GM21367 (cell line): ENCODE measurements at regions not wholly inside any gene's neighbourhood (a gene's known extent, or its start where the extent isn't known, plus 50 kb on each side); places are given as distances from the start of the nearest gene placed in this dataset.

Source experiments
- ATAC-seq: cut with Tn5 transposase; IDR thresholded peaks from one replicate; pipeline ENCODE4 v1.9.1; 2021; ENCODE audit not compliant: unreplicated experiment

DNA sequence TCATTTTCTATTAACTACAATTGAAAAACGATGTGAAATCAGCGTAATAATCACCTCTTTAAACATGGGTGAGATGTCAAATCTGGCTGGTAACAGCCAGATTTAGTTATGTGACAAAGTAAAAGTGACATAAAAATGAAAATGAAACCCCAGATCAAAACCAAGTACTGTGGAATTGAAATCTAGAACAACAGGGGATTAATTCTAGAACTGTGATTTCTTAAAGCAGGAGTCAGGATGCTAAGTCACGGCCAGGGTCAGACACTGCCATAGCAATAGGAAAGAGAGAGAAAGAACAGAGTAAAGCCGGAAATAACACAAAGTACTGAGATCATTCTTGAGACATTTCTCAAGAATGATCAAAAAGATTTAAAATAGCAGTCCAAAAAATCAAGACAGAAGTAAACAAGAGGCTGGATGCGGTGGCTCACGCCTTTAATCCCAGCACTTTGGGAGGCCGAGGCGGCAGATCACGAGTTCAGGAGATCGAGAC lies 1183.7 kb upstream of the NXPH2 start:
- ATAC-seq: no peak

DNA sequence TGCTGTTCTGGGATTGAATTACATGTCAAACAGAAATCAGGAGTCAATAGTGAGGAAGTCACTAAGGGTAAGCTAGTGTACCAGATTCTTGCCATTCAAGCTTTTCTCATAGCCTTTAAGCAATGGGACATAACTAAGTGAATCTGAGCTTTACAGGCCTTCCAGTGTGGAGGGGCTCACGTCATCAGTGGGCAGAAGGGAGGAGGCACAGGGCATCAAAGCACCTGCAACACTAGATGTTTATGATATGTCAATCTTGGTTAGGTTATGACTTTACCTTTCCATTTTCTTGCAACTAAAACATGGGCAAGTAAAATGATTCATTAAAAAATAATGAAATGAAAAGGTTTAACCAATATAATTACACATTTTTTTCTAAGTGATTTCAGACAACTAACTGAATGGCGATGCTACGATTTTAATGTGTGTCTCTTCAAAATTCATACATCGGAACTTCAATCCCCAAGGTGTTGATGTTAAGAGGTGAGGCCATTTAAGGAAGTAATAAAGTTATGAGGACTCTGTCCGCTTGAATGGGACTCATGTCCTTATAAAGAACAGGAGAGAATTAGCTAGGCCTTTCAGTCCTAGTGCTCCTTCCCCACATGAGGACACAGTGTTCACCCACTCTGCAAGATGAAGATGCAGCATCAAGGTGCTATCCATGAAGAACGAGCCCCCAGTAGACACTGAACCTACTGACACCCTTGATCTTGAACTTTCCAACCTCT lies 1169.2 kb upstream of the NXPH2 start:
- ATAC-seq: no peak

DNA sequence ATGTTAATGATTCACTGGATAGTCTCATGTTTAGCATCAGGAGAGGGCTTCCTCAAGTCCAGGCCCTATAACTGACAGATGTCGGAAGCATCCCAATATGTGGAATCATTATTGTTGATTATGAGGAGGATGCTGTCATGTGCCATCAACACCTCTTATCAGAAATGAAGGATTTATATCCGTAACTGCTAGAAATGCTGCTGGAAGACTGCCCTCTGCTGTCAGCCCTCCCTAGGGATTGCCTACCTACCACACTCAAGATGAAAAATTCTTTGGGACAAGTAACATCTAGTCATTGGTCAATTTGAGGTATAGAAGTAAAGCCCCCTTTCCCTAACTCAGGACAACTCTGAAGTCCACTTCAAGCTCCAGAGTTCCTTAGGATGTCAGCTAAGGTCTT lies 1166.5 kb upstream of the NXPH2 start:
- ATAC-seq: no peak

DNA sequence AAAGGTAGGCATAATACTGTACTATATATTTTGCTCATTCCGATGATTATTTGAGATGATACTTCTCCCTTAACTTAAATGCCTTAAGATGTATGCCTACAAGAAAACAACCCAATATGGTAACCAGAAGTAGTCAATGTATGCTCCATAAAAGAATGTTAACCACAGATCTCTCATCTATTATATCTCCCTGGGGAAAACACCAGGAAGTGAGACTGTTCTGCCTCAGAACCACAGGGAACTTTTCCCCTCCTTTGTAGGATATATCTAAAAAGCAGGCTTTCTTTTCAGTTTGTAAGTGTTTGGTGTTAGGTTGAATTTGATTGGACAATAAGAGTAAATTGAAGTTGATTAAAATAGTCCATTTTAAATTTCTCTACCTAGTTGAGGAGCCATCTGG lies 1160.5 kb upstream of the NXPH2 start:
- ATAC-seq: no peak

DNA sequence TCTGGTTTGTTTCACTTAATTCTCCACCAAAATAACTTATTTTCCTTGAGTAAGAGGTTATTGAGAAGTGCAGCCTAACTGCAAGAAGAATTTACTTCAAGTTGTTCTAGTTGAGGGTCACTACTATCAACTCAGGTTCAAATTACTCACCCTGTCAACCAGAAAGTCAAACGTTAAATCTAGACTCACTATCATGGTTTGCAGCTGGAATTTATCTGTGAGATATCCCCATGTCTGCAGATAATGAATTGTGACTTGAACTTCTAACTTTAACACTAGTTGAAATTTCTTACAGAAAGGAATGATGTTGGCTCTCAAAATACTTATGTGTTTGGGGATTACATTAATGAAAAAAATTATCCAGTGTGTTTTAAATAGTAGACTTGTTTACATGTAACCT lies 1145.7 kb upstream of the NXPH2 start:
- no peak for ATAC-seq

DNA sequence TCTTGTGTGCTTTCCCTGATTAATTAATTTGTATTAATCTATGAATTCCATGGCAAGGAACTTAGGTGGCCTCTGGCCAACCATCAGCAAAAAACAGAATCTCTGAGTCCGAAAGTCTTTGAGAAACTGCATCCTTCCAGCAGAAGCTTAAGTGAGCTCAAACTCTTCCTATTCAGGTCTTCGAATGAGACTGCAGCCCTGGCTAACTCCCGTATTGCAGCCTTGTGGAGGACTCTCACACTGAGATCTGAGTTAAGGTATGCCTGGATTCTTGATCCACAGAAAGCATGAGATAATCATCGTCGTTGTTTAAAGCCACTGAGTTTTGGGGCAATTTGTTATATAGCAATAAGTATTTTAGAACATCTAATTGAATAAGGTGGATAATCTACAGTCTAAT lies 1143.9 kb upstream of the NXPH2 start:
- ATAC-seq: no peak

DNA sequence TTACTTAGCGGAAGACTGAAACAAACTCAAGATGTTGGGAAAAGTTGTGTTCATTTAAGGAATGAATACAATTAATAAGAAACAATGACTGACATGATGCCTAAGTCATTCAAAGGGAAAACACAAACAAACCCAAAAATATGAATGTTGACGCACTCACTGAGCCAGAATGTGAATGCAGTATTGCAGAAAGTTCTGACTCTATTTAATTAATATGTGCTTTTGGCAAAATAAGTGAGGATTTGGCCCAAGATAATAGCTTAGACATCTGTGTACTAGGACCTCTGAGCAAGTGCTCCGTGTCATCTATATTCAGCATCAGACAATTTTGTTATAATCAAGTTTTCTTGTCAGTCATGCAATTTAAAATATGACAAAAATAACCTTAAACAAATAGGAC lies 1138.8 kb upstream of the NXPH2 start:
- no peak for ATAC-seq

DNA sequence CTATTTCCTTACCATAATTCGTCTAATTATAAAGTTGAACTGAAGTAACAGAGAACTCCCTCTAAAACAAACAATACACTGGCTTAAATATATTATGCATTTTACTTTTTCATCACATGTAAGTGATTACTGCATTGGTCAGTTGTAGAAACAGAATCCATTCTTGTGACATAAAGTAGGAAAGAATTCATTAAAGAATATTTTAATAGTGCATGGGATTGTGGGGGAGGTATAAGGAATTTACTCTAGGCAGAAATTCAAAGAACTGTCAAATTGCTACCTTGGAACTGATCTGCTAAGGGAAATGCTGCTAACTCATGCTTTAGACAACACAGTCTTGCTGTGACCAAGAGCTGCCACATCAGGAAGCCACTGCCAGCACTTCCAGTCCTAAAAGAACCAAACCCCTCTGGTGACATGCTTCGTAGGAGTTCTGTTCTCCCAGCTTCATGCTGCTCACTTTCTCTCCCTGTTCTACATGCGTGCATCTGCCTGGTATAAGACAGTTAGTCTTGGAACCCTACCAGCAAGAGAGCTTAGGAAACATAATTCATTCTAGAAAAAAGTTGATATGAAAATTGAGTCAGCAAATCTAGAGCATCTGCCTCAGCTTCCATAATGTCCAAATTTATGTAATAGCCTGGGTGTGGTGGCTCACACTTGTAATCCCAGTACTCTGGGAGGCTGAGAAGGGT lies 1137.6 kb upstream of the NXPH2 start:
- ATAC-seq: no peak

DNA sequence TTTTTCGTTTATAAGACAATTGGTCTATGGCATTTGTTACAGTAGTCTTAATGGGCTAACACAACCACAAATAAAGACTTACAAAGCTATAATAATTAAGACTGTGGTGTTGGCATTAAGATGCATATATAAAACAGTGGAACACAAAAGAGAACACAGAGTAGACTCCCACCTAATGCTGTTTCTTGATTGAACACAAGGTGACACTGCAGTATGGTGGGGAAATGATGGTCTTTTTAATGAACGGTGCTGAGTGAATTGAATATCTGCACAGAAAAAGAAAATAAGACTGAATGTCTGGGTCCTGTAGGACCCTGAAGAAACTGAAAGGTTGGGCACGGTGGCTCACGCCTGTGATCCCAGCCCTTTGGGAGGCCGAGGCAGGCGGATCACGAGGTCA lies 1136.6 kb upstream of the NXPH2 start:
- no peak for ATAC-seq

DNA sequence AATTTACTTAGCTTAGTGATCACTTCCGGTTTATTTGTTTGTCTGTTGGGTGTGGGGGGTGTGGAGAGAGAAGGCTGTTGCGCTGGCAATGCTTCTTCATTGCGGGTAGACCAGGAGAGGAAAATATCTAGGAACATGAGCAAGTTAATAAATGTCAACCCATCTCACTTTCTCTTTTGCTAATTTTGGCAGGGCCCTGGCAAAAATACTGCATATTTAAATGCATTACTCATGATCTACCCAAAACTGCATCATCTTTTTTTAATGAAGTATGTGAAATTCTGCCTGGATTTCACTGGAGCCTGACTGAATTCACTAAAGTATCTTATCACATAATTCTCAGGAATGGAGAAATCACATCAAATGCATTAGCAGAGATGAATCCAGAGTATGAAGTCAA lies 1131.0 kb upstream of the NXPH2 start:
- no peak for ATAC-seq

DNA sequence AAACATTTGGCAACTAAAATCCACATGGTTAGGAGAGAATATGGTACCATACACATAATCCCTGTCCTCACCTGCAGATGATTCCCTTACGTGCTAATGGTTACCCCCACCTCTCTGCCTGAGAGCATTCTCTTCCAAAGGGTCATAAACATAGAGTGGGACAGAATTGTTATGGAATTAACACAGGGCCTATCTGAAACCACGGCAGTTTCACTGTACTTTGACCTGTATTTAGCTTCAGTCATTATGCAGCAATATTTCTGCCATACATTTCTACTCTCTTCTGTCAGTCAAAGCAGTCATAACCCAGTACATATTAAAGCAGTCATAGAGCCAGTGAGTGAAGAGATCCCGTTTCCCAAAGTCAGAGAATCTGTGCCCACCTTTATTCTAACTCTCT lies 1128.9 kb upstream of the NXPH2 start:
- no peak for ATAC-seq

DNA sequence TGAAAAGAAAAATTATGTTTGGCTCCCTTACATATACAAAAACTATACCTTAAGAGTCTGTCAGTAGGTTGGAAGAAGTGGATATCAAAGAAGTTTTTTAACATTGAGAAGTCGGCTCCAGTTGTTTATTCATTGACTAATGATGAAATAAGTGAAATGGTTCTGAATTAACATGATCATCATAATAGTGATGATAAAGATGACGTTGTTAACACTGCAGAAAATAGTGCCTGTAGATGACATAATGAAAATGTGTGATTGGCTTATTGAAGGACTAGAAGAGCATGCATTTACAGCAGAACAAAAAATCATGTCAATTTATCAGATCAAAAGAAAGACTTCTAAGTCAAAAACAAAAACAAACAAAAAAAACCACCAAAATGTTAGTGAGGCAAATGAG lies 1125.4 kb upstream of the NXPH2 start:
- no peak for ATAC-seq

DNA sequence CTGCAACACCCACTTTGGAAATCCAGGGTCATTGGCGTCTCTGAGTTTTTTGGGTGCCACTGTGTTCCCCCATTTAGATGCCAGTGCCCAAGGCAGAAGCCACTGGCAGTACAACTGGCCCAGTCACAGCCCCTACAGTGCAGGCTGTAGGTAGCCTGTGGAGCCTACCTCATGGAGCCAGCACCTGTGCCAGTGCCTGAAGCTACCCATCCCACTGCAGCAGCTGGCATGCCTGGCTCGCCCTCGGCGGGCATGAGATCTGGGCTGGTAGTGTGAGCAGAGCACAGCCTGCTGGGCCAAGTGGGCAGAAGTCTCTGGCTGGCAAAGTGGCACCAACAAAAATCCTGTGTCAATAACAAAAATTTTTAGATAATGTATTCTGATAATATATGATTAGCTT lies 1111.4 kb upstream of the NXPH2 start:
- no peak for ATAC-seq

DNA sequence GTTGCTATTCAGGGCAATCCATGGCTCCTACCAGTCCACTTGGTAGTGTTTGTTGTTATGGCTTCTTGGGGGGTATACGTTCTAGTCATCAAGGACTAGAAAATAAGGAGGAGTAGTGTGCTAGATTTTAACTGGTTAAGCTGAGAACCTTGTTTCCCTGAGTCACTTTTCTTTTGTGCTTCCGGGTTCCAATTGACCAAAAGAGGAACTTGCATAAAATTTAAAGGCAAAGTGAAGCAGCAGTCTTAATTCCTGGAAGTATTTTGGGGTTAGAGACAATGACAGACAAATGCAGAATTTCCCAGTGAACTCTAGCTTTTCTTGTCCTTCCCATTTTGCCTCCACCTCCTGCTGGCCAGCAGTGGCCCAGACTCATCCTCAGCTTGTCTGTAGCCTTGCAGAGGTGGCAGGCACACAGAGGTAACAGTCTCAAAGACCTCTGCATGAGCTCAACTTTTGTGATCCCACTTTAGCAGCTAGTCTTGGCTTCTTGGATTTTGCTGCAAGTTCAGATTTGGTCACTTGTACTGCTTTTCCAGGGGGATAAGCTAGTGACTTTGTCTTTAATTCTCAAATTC lies 1105.8 kb upstream of the NXPH2 start:
- no peak for ATAC-seq

DNA sequence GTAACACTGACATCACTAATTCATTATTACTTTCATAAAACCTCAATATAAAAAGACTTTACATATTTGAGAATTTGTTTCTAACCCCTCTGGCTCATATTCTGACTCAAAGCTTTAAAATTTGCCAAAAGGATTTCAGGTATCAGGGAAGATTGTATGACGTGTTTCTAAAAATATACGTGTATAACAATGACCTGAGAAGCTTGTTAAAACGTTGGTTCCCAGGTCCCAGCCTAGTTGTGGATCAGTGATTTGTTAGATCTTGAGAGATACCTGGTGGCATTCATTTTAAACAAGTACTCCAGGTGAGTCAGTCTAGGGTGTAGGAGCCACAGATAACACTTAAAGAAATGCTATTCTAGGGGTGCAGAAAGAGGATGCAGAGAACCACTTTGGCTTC lies 1096.8 kb upstream of the NXPH2 start:
- no peak for ATAC-seq

DNA sequence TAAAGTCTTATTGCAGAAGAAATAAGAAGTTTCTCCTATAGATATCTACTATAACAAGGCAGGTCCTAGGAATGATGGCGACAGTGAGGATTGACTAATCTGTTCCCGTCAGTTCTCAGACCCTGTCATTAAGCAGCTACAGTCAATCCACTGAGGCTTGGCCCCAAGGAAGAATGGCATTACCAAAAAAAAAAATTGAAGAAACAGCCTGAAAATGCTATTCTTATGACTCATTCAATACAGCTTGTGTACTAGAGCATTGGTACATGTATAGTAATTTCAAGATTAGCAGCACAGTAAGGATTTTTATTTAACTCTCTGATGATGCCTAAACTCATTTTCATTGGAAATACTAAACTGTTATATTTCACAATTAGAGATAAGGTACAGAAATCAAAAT lies 1096.1 kb upstream of the NXPH2 start:
- ATAC-seq: no peak

DNA sequence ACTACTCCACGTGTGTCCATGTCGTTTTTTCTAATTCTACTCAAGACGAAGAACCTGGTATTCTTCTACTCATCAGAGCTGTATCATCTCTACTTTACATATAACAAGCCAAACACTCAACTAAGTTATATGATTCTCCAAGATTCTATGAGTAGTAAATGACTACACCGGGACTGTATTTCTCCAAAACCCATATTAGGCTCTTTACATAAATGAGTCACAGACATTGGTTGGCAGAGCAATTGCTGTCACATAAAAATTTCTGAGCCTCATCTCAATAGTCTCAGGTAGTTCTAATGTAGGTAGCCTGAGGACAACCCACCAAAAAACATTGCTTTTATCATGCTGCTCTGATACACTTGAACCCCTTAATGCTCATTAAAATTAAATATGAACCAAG lies 1092.3 kb upstream of the NXPH2 start:
- ATAC-seq: no peak

DNA sequence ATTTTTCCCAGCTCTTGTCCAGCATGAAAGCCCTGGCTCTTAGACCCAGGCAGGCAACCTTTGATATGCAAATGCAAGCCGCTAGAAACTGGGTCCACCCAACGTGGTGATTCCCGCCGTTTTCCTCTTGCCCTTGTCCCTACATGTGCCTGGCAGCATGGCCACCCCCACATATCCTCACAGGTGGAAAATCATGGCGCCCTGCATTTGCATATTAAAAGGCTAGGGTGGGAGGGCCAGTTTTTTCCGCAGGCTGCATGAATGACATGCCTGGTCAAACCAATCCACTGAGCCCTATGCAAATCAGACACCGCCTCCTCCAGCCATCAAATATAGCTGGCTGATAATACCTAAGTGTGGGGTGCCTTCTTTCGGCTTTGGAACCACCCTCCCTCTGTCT lies 1091.8 kb upstream of the NXPH2 start:
- ATAC-seq: no peak

DNA sequence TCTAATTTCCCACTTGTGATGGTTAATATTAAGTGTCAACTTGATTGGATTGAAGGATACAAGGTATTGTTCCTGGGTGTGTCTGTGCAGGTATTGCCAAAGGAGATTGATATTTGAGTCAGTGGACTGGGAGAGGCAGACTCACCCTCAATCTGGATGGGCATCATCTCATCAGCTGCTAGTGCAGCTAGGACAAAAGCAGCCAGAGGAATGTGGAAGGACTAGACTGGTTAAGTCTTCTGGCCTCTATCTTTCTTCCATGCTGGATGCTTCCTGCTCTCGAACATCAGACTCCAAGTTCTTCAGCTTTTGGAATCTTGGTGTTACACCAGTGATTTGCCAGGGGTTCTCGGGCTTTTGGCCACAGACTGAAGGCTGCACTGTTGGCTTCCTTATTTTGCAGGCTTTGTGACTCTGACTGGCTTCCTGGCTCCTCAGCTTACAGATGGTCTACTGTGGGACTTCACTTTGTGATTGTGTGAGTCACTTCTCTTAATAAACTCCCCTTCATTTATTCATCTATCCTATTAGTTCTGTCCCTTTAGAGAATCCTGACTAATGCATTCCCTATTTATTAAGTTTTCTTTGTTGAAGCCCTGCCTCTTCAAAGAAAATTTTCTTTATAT lies 1087.5 kb upstream of the NXPH2 start:
- no peak for ATAC-seq

DNA sequence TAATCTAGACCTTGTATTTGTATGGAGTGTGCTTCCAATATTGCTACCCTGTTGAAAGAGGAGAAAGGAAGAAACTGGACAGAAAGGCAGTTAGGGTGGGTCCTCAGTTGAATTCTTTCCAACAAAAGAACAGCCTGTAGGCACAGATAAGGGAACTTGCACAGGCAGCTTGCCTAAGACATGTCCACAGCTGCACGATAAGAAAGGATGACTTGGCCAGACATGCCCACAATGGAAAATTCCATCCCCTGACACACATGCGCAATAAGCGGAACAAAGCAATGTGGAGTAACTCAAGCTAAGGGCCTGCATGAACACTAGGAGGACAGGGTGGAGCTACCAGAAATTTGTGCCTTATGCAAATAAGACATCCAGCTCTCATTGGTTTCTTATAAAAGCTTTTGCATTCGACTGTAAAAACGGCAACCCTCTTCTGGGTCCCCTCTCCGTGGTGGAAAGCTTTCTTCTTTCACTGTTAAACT lies 1084.7 kb upstream of the NXPH2 start:
- no peak for ATAC-seq

DNA sequence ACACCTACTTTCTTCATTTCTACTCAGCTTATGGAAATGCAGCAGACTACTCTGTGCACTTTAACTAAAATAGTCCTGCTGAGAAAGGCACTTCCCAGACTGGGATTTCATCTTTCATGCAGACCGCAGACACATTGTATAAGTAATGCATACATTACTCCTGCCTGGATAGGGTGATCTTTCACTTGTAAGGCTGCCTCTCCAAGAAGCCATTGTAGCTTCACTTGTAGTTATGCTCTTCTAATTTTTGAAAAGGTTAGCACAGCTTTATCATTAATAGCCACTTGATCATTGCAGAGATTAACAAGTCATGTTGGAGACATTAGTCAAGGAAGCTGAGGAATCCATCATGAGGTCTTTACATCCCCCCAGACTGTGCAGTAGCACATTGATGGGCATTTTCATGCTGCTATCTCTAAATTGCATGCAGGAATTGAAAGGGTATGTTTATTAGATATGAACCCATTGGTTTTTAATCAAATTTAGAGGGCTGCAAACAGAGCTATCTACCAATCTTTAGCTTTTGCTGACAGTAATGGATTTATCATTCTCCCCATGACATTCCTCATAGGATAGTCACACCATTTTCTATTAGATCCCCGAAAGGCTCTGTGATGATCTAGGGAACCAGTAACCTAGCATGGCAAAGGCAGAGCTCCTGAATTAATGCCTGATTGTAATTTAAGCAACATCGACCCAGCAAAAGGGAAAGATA lies 1074.7 kb upstream of the NXPH2 start:
- ATAC-seq: no peak
